Activated CD8-positive, alpha-beta memory T cell treated with anti-CD3 and anti-CD28 coated beads for 36 hours (primary cell): ENCODE measurements at regions not wholly inside any gene's neighbourhood (a gene's known extent, or its start where the extent isn't known, plus 50 kb on each side); places are given as distances from the start of the nearest gene placed in this dataset.

ENCODE experiments used
- CTCF ChIA-PET: fragments of 350-600 bp; sonication (Branson Sonifier 250); formaldehyde crosslinking; loops from one replicate; lab custom pipeline; 2021; ENCODE audit warnings: antibody characterized with exemption; lab: Charles Lee
- POLR2A ChIA-PET: fragments of 350-600 bp; sonication (Branson Sonifier 250); formaldehyde crosslinking; loops from one replicate; lab custom pipeline; 2021; ENCODE audit warnings: antibody characterized with exemption; lab: Charles Lee

GRCh38 chr2:217443601-217444000 is 559.2 kb downstream of the TNS1 start:
- ChIA-PET POLR2A (no interaction called here), CTCF (no interaction called here)

- POLR2A ChIA-PET, result no interaction called here
- CTCF ChIA-PET, result no interaction called here
Observed at GRCh38 chr2:217440000-217440399, 562.8 kb downstream of the TNS1 start.

GRCh38 chr2:217438821-217439220 is 564.0 kb downstream of the TNS1 start:
- POLR2A ChIA-PET, result no interaction called here
- CTCF ChIA-PET, result no interaction called here

GRCh38 chr2:217438136-217438535 is 564.7 kb downstream of the TNS1 start:
- ChIA-PET POLR2A (no interaction called here), CTCF (no interaction called here)

GRCh38 chr2:217437290-217437870 is 565.4 kb downstream of the TNS1 start:
- POLR2A ChIA-PET, result no interaction called here
- CTCF ChIA-PET, result no interaction called here

- CTCF ChIA-PET, result no interaction called here
- POLR2A ChIA-PET, result no interaction called here
Observed at GRCh38 chr2:217436386-217436785, 566.4 kb downstream of the TNS1 start.

GRCh38 chr2:217434180-217434975 is 568.4 kb downstream of the TNS1 start:
- CTCF ChIA-PET, result no interaction called here
- POLR2A ChIA-PET, result no interaction called here

- POLR2A ChIA-PET, result no interaction called here
- CTCF ChIA-PET, result no interaction called here
Observed at GRCh38 chr2:217433522-217433921, 569.3 kb downstream of the TNS1 start.

GRCh38 chr2:217431577-217432269 is 571.1 kb downstream of the TNS1 start:
- POLR2A ChIA-PET, result no interaction called here
- CTCF ChIA-PET, result no interaction called here

- ChIA-PET POLR2A (no interaction called here), CTCF (no interaction called here)
Observed at GRCh38 chr2:217430916-217431576, 571.2 kb upstream of the TNP1 start.

GRCh38 chr2:217429981-217430500 is 570.2 kb upstream of the TNP1 start:
- ChIA-PET POLR2A (no interaction called here), CTCF (no interaction called here)

- CTCF ChIA-PET, result no interaction called here
- POLR2A ChIA-PET, result no interaction called here
Observed at GRCh38 chr2:217421834-217422233, 562.0 kb upstream of the TNP1 start.

GRCh38 chr2:217420854-217421253 is 561.0 kb upstream of the TNP1 start:
- POLR2A ChIA-PET, result no interaction called here
- CTCF ChIA-PET, result no interaction called here

- ChIA-PET POLR2A (no interaction called here), CTCF (no interaction called here)
Observed at GRCh38 chr2:217419055-217419671, 559.3 kb upstream of the TNP1 start.

- POLR2A ChIA-PET, result no interaction called here
- CTCF ChIA-PET, result no interaction called here
Observed at GRCh38 chr2:217418544-217418943, 558.7 kb upstream of the TNP1 start.

GRCh38 chr2:217418090-217418489 is 558.2 kb upstream of the TNP1 start:
- CTCF ChIA-PET, result no interaction called here
- POLR2A ChIA-PET, result no interaction called here

GRCh38 chr2:217417536-217417935 is 557.7 kb upstream of the TNP1 start:
- ChIA-PET CTCF (no interaction called here), POLR2A (no interaction called here)

GRCh38 chr2:217415316-217415715 is 555.5 kb upstream of the TNP1 start:
- ChIA-PET CTCF (no interaction called here), POLR2A (no interaction called here)

- ChIA-PET CTCF (no interaction called here), POLR2A (no interaction called here)
Observed at GRCh38 chr2:217414429-217414828, 554.6 kb upstream of the TNP1 start.

- CTCF ChIA-PET, result no interaction called here
- POLR2A ChIA-PET, result no interaction called here
Observed at GRCh38 chr2:217413193-217413592, 553.3 kb upstream of the TNP1 start.
